HG02884 (cell line): ENCODE measurements at regions not wholly inside any gene's neighbourhood (a gene's known extent, or its start where the extent isn't known, plus 50 kb on each side); places are given as distances from the start of the nearest gene placed in this dataset.

ENCODE experiments used
- ATAC-seq: cut with Tn5 transposase; IDR thresholded peaks from one replicate; pipeline ENCODE4 v1.9.1; 2021; ENCODE audit warnings: mild to moderate bottlenecking, moderate library complexity; ENCODE audit not compliant: unreplicated experiment

DNA sequence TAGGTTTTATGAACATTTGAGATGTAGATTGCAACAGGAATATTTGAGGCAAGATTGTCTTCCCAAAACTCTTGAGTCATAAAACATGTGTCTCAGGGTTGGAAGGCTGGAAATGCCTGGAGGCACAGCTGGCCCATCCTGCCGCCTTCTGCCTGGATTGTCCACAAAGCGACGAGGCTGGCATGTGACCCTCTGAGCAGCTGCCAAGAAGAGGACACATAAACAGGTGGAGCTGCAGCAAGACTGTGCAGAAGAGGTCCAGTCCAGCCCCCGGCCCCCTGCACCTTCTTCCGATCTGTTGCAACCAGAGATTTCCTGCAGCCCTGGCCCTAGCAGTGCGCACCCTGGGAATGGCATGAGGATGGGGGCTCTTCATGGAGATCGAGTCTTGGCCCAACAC, 101.9 kb upstream of the BCOR start:
- no peak for ATAC-seq

DNA sequence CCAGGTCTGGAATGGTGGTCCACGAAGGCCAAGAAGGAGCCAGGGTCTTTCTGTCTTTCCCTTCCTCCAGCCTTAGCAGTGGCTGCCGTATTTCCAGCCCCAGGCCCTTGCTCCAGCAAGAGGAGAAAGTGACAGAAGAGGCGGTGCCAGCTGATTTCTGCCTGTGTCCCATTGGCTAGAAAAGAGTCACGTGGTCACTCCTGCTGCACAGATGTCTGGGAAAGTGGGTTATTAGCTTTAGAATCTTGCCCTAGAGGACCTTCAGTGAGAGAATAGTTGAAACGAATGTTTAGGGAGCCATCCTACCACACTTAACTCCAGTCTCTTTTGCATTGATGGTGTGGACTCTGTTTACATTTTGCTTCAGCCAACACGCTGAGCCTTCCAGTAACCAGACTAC, 99.3 kb upstream of the BCOR start:
- ATAC-seq = no peak

DNA sequence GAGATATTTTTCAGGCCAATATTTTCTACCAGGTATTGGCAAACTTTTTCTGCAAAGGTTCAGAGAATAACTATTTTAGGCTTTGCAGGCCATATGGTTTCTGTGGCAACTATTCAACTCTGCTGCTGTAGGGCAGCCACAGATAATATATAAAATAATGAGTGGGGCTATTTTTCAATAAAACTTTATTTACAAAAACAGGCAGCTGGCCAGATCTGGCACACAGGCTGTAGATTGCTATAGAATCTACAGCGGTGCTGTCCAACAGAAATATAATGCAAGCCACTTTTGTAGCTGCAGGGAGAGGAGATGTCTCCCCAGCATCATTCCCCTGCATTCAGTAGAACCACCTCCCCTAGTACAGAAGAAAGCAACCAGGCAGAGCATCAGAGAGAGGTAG, 97.6 kb upstream of the BCOR start:
- ATAC-seq = no peak

DNA sequence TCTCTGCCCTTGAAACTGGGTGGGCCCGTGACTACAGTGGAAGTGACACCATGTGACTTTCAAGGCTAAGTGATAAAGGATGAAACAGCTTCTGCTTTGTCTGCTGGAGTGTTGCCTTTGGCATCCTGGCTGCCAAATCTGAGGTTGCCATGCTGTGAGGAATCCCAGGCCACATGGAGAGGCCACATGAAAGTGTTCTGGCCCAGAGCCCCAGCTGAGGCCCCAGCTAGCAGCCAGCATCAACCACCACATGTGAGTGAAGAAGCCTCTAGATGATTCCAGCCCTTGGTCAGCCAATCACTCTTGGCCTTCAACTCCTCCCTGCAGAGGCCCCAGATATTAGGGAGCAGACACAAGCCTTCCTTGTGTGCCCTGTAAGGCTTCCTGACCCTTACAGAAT, 94.4 kb upstream of the BCOR start:
- no peak for ATAC-seq

DNA sequence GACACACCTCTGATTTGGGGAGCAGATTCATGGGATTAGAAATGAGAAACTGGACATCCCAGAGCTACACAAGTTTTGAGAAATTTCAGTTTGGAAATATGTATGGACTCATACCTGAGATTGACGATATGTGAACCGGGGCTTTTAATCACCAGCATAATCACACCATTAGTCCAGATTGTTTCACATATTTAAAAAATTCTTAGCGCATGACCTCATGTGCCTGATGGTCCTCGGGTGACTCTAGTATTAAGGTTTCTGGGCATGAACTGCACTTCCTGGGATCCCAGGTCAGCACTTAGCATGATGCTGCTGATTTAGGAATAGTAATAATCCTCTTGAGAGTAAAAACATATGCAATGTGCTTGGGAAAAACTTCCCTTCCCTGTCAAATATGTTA, 91.9 kb upstream of the BCOR start:
- ATAC-seq = no peak

DNA sequence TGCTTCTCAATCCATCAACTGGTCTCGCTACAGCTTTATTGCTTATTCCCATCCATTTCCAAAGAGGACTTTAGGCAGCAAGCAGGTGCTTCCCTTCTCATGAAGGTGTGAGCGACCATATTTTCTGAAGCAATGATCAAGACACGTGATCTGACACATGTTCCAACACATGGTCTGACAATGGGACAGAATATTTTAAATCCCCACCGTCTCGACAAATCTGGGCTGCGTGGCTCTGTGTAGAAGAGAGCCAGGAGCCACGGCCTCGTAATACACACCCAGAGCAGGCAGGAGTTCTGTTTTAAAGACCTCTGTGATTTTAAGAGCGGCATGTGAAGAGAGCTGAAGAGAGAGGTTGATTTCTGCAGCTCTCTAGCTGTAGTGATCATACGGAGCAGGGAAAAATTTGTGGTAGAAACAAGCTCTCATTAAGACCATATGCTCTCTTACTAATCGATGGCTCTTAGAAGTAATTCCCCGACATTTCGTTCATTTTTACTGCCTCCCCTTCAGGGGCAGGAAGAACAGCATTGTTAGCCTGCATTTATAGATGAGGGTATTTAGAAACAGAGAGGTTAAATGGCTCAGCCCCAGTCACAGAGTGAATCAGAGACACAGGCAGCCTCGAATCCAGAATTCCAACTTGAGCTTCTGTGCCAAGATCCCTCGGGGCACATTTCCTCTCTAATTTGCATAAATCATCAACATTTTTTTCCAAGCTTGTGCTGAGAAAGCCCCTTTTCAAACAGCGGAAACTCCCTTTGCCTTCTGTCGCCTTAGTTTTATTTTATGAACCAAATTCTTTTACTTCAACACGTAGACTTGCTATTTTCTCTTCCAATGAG, 91.0 kb upstream of the BCOR start:
- no peak for ATAC-seq

DNA sequence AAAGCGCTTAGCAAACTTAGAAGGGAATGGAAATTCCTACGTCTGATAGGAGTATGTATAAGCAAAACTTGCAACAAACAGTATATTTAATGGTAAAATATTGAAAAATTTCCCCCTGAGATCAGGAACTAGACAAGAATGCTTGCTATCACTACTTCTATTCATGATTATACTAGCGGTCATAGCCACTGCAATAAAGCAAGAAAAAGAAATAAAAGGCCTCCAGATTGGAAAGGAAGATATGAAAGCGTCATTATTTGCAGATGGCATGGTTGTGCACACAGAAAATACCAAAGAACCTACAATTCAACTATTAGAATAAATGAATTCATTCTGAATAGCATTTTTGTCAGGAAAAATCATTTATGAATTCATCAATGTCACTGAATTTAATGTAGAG, 87.2 kb upstream of the BCOR start:
- ATAC-seq = no peak

DNA sequence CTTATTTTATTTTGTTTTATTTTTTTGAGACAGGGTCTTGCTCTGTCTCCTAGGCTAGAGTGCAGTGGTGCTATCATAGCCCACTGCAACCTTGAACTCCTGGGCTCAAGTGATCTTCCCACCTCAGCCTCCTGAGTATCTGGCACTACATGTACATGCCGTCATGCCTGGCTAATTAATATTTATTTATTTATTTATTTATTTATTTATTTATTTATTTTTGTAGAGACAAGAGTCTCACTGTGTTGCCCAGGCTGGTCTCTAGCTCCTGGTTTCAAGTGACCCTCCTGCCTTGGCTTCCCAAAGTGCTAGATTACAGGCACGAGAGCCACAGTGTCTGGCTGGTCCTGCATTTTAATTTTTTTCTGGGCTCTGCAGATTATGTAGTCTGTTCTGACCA, 84.9 kb upstream of the BCOR start:
- ATAC-seq = no peak

DNA sequence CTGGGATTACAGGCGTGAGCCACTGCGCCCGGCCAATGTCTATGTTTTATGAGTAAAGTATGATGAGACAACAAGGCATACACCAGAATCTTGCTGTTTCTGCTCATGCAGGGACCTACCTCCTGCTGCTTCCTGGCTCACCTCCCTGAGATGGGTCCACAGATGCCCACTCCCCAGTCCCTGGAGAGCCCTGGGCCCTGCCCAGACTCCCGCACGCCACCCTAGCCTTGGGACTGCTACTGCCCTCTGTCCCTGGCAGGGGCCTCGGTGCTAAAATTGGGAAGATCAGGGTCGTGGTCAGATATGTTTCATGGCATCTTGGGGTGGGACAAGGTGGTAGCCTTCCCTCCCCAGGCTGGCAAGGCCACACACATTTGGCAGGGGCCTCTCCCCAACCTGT, 84.3 kb upstream of the BCOR start:
- no peak for ATAC-seq

DNA sequence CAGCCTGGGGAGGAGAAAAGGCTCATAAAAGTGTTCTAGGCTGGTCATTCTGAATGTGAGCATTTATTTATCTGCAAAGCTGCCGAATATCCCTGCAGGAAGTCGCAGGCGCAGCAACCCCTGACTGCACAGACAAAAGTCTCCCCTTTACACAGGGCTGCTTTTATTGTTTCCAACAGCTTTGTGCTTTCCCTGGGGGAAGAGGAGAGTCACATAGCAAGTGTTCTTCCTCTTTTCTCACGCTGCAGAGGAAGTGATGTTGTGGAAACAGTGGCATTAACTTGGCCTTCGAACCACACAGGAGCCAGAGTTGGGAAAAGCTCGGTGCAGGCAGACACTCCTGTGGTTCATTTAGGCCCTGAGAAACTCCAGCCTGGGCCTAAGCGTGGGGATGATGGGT, 81.5 kb upstream of the BCOR start:
- no peak for ATAC-seq

DNA sequence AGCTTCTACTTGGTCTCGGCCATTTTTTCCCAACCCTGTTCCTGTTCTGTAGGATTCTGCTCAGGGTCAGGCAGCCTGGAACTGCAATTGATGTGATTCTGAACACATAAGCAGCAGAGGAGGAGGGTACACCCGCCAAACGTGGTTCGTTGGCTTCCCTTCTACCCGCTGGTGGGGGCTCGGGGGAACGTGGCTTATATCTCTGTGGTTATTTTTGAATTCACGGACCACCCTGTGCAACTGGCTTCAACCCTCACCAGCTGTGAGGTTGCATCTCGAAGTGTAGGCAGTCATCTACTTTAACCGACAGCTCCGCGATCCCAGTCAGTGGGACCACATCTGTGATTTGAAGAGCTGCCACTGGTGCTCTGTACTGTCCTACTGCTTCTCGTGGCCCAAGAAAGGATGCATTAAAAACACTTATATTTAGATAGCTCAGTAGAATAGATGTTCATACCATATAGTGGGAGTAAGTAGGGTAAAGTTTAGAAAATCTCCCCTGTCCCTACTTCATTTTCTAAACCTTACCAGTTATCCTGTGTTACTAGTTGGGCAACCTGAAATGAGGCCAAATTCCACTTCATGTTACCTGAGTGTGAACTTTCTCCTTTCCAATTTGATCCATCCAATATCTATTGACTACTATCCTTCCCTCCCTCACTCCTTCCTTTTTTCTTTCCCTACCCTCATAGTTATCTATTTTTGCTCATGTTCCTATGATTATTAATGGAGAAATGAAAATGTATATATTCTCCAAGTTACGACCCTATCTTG, 80.4 kb upstream of the BCOR start:
- no peak for ATAC-seq

DNA sequence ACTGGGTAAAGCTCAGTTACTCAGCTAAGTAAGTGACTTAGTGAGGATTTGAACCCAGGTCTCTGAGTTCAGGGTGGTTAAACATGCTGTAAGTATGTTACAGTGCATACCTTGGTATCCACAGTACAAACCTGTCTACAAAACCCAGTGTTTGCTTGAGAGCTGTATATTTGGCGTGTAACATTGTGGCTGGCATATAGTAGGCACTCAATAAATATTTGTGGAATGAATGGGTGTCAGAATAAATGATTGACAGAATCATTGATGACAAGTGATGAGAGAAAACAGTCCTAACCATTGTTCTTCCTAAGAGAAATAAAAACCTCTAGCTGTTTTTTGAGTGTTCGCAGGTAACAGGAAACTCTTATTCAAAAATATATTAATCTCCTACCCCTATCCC, 79.7 kb upstream of the BCOR start:
- ATAC-seq = no peak

DNA sequence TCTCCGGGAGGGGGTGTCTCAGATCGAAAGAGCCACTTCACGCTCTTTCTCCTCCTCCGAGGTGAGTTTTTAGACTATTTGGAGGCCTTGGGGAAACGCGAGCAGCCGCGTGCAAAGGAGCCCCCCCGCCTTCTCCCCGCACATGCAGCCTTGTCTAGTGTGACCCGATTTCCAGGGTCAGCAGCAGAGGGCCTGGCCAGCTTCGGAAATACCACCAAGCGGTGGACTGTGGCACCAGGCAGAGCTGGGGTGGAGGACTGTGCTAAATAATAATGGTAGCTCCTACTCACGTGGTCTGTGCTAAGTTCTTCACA, 79.3 kb upstream of the BCOR start:
- ATAC-seq = no peak

DNA sequence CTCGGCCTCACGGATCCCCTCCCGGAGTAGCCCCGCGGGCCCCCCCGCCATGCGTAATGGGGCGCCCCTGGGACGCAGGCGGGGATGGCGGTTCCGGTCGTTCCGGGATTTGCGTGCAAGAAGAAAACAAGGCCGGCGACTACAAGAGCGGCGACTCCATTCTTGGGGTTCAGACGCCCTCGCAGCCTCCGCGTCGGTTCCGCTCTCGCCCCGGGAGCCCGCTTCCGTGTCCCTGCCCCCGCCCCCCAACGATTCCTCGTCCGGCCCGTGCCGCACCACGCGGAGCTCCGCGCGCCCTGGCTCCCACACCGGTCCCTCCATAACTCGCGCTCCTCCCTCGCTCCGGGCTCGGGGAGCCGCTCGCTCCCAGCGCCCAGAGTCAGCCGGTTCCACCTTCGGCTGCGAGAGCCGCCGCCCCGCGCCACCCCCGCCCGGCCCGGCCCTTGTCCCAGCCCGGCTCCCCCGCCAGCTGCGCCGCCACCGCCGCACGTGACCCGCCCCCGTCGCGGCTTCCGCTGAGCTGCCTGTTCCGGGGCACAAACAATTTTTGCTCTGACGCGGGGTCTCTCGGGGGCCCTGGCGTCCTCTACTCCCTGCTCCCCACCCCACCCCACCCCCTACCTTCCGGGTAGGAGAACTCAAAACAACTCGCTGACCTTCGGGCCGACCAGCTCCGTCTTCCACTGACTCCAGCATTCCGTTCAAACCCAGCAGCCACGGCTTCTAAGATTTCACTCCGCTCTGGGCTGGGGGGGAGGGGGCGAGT, 78.8 kb upstream of the BCOR start:
- no peak for ATAC-seq

DNA sequence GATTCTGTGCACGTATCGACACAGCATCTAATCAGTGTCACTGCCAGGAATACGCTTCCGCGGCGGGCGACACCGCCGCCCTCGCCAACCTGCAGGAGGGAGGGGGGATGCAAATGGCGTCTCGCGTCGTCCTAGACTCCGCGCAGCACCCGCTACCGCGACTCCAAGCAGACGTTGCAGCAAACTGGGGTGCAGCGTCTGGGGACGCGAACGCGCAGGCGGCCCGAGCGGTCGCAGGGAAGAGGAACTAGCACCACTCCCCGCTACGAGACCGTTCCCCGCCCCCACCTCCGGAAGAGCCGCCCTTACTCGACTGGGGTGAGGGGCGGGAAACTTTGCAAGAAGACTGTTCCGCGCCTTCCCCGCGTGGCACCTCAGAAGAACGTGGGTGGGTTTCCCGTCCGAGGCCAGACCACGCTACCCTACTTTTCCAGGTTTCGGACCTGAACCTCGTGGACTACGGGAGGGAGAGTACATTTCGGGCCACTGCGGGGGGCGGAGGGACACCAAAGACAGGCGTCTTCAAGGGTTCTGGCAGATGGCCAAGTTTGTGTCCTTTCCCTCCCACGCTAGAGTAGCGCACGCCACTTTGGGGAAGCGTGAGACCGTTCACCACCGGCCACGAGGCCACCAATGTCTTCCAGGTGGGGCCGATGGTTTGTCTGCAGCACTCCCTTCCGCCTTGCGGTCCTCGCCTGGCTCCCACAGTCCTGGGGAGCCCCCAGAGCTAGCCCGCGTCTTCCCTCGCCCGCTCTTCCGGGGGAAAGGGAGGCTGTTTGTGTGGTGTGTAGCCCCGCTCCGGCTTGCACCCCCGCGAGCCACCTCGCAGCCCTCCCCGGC, 78.0 kb upstream of the BCOR start:
- ATAC-seq = peak; percentile 41

DNA sequence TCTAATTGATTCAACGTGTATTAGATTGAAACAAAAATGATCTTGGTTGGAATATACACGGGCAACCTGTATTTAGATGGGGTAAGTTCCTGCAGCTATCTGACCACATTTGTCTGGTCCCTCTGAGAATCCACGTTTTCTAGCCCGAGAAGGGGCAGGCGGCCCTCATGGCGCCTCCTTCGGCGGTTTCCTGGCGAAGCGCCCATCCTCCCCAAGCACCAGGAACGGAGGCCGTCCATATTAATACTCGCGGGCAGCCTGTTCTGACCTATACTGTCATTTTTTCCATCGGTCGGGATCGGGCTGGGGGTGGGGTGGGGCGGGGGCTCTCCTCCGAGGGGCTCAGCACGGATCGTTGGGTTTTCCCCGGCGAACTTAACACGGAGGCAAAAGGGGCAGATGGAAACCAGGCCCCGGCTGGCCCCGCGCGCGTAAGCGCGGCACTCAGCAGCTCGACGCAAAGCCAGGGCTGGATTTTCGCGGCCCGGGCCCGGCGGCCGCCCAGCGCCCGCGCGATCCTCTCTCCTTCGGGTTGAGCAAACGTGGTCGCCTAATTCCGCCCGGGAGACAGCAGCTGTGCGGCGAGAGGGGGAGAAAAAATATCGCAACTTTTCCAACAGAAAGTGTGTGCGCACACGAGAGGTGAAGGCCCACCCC, 77.2 kb upstream of the BCOR start:
- ATAC-seq = no peak

DNA sequence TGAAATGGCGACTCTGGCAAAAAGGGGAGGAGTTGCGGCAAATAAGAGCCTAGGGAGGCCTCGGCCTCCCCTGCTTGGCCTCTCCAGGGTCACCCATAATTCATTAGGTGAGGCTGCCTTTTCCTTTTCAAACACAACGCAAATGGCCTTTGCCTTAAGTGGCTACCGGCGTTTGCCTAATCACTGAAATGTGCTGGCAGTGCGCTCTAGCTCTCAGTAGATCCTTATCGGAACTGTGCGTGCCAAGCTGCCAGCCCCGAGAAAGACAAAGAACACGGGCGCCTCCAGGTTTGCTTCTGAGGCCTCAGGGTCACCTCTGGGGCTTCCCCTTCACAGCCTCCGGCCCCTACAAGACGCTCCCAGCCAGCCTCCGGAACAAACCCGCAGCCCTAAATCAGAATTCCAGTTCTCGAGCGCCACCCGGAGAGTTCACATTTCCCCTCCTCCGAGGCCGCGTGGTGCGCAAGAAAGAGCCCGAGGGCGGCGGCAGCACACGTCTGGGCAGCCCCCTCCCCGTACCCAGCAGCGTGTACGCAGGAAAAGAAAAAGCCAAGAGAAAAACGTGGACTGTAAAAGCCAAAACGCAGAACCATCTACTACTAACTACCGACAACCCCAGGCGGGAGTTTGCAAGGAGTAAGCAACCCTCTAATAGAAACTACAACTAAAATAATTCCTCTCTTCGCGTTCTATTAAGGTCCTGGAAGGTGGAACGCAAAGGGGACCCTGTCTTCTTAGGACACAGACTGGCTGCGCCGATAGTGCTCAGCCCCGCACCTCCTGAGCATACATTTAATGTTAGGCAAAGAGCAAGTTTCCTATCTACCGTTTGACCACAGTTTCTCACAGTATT, 76.5 kb upstream of the BCOR start:
- ATAC-seq = no peak

DNA sequence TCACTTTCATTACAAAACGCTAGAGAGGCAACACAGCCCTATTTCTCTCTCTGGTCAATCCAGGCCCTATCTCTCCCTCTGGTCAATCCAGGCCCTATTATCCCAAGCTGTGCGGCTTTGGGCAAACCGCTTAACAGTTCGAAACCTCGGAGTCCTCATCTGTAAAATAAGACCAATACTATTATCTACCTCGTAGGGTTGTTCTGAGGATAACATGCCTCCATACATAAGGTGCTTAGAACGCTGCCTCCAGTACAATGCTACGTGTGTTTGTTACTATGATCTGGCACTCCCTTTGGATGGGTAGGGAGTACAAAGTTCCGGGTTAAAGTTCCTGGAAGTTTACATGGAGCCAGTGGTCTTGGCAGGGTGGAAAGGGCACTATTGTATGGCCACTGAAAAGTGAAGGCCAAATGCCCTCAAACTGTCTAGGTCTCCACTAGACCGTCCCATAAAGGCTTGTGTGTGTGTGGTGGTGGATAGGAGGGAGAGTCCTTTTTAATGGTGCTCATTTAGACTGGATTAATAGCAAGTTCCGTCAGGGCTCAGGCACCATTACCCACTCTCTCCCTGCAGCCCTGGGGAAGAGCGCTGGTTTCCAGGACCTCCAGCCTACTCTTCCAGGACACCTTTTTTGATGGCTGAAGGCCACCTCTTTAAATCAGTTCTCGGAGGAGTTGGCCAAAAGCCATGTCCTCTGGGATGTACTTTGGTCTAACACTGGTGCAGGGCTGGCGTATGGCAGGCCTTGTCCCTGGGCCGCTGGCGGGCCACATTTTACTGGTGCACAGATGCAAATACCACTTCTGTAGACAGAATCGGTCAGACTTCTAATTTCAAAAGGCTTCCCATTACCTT, 75.6 kb upstream of the BCOR start:
- no peak for ATAC-seq
